ENCODE measurements at regions not wholly inside any gene's neighbourhood (a gene's known extent, or its start where the extent isn't known, plus 50 kb on each side); places are given as distances from the start of the nearest gene placed in this dataset.

DNA sequence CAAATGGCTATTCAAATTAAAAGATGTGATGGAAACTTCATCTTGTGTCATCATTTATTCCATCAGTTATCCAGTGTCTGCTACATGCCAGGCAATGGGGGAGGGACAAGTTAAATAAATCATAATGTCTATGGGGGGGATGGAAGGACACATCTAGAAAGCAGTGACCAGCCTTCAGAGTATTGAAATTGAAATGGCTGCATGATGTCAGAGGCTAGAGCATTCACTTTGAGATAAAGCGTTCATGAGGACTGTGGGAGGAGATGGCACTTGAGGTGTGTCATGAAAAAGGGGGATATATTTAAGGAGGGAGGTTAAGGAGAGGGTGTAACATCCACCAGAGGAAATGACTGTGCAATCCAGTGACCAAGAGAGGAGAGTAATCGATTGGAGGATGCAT lies 50.6 kb downstream of the SLIT2 start:
- DNase-seq: no peak

DNA sequence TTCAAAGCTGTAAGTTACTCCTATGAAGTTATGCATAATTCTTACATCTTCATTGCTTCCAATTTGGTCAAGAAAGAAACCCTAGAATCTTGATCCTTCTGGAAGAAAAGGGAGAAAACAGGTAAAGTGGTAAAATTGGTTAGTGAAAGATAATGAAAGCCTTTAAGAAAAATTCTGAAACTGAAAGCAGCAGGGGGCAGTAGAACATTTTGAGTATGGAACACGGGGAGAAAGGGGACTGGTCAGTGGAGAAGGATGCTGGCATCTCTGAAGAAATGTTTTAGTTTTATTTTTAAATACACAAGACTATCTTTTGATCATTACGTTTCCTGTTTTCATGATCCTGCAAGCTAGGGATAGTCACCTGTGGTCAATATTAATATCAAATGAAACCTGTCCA lies 54.3 kb downstream of the SLIT2 start:
- no peak for DNase-seq

DNA sequence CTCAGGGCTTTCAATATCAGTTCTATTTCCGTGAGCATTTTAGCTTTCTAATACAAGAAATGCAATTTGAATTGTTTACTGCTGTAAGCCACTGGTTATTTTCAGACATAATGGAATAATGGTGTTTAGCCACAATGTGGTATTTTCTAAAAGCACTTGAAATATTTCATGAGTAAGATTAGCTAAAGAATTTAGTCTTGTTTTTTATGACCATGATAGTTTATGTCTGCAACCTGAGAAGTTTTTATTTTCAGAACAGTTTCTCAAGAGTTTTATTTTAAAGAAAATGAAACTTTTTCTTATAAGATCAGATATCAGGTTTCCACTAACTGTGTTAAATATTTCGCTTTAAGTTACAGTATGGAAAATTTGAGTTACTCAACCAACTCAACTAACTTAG lies 60.2 kb downstream of the SLIT2 start:
- no peak for DNase-seq

DNA sequence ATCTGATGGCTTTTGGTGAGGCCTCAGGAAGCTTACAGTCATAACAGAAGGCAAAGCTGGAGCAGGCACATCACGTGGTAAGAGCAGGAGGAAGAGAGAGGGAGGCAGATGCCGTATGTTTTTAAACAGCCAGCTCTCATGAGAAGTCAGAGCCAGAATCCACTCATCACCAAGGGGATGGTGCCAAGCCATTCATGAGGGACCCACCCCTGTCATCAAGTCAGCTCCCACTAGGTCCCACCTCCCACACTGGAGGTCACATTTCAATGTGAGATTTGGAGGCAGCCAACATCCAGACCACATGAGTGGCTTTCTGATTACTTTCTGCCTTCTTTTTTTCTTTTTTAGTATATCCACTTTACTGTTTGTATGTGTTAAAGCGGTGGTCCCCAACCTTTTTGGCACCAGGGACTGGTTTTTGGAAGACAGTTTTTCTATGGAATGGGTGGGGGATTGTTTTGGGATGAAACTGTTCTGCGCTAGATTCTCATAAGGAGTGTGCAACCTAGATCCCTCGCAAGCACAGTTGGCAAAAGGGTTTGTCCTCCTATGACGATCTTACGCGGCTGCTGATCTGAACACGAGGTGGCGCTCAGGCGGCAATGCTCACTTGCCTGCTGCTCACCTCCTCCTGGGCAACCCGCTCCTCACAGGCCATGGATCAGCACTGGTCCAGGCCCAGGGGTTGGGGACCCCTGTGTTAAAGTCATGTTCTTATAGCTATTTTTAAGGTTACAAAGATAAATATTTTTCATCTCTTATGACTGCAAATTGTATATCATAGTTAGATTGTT lies 61.7 kb downstream of the SLIT2 start:
- no peak for DNase-seq

GRCh38 chr4:20317424-20317985 lies 65.8 kb downstream of the SLIT2 start:
- no peak for DNase-seq

GRCh38 chr4:20318001-20318908 lies 66.5 kb downstream of the SLIT2 start:
- no peak for DNase-seq

- no peak for DNase-seq
Observed at GRCh38 chr4:20318909-20319277, 67.2 kb downstream of the SLIT2 start.

DNA sequence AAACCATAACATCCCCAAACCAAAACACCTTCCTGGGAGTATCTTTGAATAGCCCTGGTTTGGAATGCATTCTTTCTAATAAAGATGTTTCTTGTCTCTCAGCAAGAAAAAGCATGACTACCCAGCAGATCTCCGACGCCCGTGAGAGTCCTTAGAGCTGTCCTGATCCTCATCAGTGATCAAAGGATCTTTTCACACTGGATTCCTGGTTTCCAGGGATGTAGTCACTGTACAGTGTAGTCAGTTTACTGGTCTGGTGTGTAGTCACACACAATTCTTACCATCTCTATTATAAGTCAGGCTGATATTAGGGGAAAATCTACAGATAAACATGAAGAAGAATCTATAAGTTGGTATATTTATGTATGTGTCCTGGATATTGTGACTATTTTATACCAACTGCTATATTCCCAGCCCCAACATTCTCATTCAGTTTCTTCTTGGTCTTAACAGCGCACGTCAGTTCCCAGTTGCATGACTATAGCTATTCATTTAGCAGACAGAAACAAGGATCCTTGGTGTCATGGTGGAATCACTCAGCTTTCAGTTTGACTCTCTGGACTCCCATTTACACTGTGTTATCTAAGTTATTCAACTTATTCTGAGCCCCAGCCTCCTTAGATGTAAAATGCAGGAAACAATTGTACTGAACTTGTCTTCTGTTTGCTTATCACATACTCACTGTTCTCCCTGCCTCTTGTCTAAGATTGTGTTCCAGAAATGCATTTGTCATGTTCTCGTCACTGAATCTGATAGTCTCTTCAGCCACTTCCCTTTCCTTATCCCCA lies 68.3 kb downstream of the SLIT2 start:
- no peak for DNase-seq

DNA sequence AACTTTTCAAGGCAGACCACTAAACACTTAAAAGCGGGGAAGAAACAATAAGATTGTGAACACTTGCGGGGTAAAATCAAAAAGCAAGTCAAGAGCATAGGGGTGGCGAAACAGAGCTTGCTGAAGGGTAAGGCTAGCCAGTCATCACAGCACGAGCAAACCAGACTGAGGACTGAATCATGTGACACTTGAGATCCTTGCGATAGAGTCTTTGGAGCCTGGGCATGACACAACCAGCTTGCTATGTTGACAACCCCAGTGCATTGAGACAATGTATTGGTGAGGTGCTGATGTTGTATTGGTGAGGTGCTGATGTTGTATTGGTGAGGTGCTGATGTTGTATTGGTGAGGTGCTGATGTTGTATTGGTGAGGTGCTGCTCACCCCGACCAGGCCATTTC lies 72.3 kb downstream of the SLIT2 start:
- DNase-seq: no peak

DNA sequence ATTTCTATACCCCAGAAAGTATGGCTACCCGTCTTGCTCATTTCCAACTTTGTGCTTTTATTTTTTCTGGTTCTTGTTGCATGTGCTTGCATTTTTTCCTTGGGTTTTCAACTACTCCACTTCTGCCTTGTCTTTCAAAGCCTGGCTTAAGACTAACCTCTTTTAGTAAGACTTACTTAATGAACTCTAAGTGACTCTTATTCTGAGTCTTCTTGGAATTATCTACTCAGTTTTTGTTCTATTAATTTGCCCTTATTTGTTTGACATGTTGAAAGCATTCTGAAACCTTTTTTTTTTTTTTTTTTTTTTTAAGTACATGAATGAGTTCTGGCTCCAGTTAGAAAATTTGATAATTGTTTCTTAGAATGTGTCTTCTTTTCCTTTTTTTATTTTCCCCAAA lies 74.8 kb downstream of the SLIT2 start:
- no peak for DNase-seq

- DNase-seq: no peak
Observed at GRCh38 chr4:20326977-20327376, 75.3 kb downstream of the SLIT2 start.

DNA sequence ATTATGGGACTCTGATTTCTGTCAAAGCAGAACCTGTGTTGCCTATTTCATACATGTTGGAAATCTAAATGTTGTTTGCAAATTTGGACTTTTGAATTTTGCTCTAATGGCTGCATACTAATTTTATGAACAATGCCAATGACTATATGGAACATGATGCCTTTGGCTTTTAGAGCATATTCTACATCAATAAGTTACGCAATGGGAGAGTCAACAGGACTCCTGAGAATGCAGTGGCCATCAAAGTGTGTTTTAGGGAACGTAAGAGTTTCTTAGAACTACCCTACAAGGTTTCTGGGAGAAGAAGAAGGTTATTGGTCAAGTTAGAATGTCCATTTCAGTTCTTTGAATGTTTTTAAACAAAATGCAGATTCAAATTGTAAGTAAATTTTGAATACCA lies 76.1 kb downstream of the SLIT2 start:
- DNase-seq: no peak

DNA sequence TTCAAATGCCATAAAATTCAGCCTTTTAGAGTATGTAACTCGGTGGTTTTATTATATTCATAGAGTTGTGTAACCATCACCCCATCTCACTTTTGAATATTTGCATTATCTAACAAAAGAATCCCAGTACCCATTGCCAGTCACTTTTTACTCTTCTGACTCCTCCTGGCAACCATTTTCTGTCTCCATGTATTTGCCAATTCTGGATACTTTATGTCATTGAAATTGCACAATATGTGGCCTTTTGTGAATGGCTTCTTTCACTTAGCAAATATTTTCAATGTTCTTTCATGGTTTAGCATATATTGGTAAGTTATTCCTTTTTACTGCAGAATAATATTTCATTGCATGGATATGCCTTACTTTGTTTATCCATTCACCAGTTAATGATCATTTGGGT lies 79.9 kb downstream of the SLIT2 start:
- DNase-seq: no peak

DNA sequence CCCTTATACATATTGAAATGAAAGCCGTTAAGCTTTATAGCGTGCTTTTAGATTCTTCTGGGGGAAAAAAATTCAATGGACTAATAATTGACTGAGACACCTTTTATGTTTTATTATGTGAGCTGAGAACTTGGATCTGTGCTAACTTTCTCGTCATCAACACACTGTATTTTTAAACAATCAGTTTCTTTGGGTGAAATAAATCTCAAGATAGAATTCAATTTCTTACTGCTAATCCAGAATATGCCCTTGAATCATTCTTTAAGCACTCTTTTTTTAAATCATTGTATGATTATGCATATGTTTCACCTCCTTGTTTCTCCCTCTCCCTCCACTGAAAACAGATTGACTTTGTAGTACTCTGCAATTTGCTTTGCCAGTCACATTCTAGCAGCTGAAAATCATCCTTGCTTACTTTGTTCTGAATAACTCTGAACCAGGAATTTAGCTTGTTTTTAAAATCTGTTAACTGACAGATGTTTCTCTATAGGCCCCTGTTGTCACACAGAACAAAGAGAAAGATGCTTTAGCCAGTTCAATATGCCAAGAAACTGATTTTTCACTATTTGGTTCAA lies 81.5 kb downstream of the SLIT2 start:
- no peak for DNase-seq

- no peak for DNase-seq
Observed at GRCh38 chr4:20337261-20337664, 85.6 kb downstream of the SLIT2 start.

DNA sequence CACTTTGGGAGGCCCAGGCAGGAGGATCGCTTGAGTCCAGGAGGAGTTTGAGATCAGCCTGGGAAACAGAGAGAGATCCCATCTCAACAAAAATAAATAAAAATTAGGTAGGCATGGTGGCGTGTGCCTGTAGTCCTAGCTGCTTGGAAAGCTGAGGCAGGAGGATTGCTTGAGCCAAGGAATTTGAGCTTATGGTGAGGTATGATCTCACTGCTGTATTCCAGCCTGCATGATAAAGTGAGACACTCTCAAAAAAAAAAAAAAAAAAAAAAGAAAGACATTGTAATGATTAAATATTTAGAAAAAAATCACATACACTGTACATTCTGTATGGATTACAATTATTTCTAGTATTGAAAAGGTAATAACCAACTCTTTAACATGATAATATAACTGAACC lies 87.1 kb downstream of the SLIT2 start:
- DNase-seq: no peak

DNA sequence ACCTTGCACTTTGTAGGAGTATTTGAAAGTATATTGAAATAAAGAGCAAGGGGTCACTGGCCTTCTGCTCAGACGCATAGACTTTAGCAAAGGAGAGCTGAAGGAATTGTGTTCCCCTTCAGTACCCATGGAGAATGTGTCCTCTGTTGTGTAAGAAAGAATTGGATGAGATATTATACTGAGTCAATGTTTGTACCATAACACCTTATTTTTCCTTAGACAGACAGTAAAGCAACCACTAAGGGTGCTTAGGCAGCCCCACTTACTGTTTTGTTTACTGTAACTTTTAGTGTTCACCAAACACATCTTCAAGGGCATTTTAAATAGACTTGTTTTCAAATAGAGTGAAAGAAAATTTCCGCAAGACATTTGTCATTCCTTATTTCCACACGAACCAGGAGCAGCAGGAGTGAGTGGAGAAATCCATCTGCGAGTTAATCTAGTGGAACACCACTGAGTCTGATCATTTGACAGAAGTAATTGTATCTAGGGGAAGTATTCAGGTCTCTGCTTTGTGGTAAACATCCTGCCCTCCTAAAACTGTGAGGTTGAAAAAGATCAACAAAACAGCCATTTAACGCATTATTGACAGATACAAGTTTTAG lies 89.5 kb downstream of the SLIT2 start:
- DNase-seq: peak; percentile 50

DNA sequence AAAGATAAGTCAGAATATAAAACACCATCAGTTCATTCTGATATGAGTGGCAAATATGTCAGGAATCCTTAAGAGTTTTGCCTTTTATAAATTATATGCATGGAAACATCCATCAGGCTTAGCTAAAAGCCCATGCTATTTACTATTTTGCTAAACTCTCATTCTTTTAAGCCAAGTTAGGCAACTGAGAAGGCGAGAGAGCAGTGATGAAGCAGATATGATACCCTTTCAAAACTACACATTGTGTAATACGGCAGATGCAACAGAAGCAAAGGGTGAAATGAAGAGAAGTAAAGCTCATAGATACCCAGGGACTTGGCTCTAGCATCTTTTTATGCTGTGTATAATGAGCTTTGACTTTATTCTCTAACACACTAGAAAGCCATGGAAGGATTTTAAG lies 95.8 kb downstream of the SLIT2 start:
- DNase-seq: no peak

DNA sequence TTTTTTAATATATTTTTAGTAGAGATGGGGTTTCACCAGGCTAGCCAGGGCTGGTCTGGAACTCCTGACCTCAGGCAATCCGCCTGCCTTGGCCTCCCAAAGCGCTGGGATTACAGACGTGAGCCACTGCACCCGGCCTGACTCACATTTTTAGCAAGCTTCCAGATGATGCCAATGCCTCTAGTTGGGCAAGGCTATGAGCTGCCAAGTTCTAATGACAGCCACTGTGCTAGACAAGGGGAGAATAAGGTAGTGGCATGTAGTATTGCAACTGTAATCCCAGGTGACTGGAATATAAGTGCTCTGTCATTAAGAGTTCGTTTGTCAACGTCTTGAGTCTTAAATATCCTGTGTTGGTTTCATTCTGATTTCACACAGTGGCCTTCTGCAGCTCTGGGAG lies 96.7 kb downstream of the SLIT2 start:
- no peak for DNase-seq

DNA sequence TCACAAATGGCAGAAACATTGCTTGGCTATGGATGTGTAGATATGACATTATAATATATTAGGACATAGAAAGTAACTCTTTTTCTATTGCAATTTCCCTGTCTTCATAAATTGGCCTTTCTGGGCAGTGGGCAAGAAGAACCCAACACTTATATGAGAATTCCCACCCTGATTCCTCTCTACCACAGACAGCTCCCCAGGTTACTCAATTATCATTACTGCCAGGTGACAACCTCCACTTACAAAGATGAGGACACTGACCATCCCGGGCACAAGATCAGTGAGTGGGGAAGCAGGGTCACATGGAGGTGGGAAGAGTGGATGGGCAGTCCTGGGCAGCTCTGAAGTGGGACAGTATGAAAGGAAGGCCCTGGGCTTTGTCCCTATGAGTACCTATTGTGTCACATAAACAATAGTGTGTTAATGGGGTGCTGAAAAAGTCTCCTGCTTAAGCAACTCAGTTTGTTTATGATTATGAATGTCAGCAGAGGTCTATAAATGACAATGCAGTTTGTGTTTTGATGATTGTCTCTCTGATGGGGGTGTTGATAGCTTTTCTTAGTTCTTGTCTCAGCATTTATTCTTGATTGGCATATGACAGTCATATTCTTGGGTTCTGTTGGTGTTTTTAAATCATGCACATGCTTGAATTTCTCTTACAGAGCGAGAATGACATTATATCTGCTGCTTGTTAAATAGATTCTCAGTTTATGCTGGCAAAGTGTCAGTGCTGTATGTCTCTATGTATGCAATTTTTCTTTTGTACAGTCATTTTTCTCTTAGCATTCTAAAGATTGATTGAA lies 99.9 kb downstream of the SLIT2 start:
- DNase-seq: no peak

DNA sequence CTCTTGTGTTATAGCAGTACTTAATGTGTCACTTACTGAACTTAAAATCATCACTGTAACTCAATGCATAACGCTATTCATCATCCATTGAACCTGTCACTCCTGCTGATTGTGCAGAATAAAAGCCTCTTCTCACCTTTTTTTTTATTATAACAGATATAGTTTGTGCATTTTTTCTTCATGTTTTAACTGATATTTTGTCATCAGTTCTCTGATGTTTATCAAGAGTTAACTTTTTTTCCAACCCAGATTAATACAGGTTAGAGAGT lies 100.4 kb downstream of the SLIT2 start:
- no peak for DNase-seq
